ENCODE measurements at regions not wholly inside any gene's neighbourhood (a gene's known extent, or its start where the extent isn't known, plus 50 kb on each side); places are given as distances from the start of the nearest gene placed in this dataset.

- no peak for TF ChIP-seq CTCF (IDR thresholded peaks at IDR 0.05; ENCODE audit: insufficient read depth, low read length, poor library complexity, severe bottlenecking)
- no peak for TF ChIP-seq EZH2phosphoT487 (conservative IDR thresholded peaks at IDR 0.05; ENCODE audit: low read length)
These were observed 227.2 kb upstream of the SETBP1 start for GRCh38 chr18:44453505-44453904.

All from SU-DHL-6 (cell line).